ENCODE measurements at regions not wholly inside any gene's neighbourhood (a gene's known extent, or its start where the extent isn't known, plus 50 kb on each side); places are given as distances from the start of the nearest gene placed in this dataset.

DNA sequence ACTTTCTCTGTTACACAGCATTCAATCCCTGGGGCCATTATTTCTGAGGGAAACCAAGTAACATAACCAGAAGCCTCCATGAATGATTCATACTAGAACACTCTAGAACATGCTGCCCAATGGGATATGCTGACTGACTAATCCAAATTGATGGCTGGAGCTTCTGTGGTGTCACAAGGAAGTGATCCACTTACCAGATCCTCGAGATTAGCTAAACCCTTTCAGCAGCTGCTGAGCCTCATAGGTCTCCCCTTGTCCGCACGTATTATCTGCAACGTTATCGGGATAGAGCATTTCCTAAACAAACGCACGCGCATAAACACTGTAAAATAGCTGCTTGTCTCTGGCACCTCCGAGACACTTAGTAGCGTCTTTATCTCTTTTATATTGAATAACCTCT, 61.2 kb upstream of the PROK2 start:
- Histone ChIP-seq H3K4me3 (ENCODE audit: low read length) (no peak overlapping the region), H3K36me3 (ENCODE audit: control insufficient read depth, low read depth, low read length) (no peaks in the 10 kb centered on the region), H3K27me3 (ENCODE audit: control insufficient read depth, insufficient read depth, low read length) (no peaks in the 10 kb centered on the region), H3K9me3 (ENCODE audit: control insufficient read depth, low read depth, low read length) (no peaks in the 10 kb centered on the region), H3K27ac (ENCODE audit: low read length) (no peak overlapping the region), H3K4me1 (ENCODE audit: control insufficient read depth, low read depth, low read length) (no peaks in the 10 kb centered on the region), H3K9ac (ENCODE audit: low read length) (no peak overlapping the region)

DNA sequence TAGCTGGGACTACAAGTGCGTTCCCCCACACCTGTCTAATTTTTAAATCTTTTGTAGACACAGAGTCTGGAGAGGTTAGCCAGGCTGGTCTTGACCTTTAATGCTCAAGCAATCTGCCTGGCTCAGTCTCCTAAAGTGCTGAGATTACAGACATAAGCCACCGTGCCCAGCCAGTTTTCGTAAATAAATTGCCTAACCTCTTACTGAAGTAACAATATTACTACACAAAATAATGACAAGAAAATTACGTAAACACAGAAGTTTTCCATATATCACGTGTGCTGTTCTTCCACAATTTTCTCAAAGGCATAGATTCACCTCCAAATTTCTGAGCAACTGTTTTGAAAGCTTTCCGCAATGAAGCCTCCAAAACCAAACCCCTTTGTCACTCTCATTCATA, 58.1 kb upstream of the PROK2 start:
- Histone ChIP-seq H3K4me1 (ENCODE audit: control insufficient read depth, low read depth, low read length) (peaks cover 4% of the 10 kb centered on the region), H3K9me3 (ENCODE audit: control insufficient read depth, low read depth, low read length) (no peaks in the 10 kb centered on the region), H3K27ac (ENCODE audit: low read length) (no peak overlapping the region), H3K9ac (ENCODE audit: low read length) (no peak overlapping the region), H3K36me3 (ENCODE audit: control insufficient read depth, low read depth, low read length) (no peaks in the 10 kb centered on the region), H3K27me3 (ENCODE audit: control insufficient read depth, insufficient read depth, low read length) (no peaks in the 10 kb centered on the region), H3K4me3 (ENCODE audit: low read length) (no peak overlapping the region)

DNA sequence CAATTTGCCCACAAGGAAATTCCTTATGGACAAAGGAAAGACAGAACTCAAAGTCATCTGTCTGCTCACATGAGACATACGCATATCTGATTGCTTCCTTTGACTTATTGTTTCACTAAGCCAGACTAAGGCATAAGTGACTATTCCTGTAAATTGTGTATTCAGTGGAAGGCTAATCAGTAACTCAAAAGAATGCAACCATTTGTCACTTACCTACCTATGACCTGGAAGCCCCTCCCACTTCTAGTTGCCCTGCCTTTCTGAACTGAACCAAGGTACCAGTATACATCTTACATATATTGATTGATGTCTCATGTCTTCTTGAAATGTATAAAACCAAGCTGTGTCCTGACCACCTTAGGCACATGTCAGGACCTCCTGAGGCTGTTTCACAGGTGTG, 53.5 kb upstream of the PROK2 start:
- no peaks in the 10 kb centered on the region for H3K27me3 ChIP-seq (ENCODE audit: control insufficient read depth, insufficient read depth, low read length)
- peaks cover 4% of the 10 kb centered on the region for H3K4me1 ChIP-seq (ENCODE audit: control insufficient read depth, low read depth, low read length)
- no peaks in the 10 kb centered on the region for H3K36me3 ChIP-seq (ENCODE audit: control insufficient read depth, low read depth, low read length)
- no peaks in the 10 kb centered on the region for H3K9me3 ChIP-seq (ENCODE audit: control insufficient read depth, low read depth, low read length)
- H3K4me3 ChIP-seq (ENCODE audit: low read length) = no peak overlapping the region
- no peak overlapping the region for H3K27ac ChIP-seq (ENCODE audit: low read length)
- no peak overlapping the region for H3K9ac ChIP-seq (ENCODE audit: low read length)
